CD8-positive, alpha-beta memory T cell (primary cell): ENCODE measurements at regions not wholly inside any gene's neighbourhood (a gene's known extent, or its start where the extent isn't known, plus 50 kb on each side); places are given as distances from the start of the nearest gene placed in this dataset.

Experiments
- CTCF ChIA-PET: fragments of 350-600 bp; sonication (Branson Sonifier 250); formaldehyde crosslinking; loops from one replicate; lab custom pipeline; 2021; ENCODE audit warnings: antibody characterized with exemption; lab: Charles Lee
- POLR2A ChIA-PET: fragments of 350-600 bp; sonication (Branson Sonifier 250); formaldehyde crosslinking; loops from one replicate; lab custom pipeline; 2021; ENCODE audit warnings: antibody characterized with exemption; lab: Charles Lee
- DNase-seq, 5 donors: peaks; one replicate each; pipeline versions ENCODE4 v3.0.0 to v3.0.0-alpha.2; 2020 to 2022; ENCODE audit warnings: mixed read lengths in 1 of 5
- H3K27ac ChIP-seq: one replicate; pipeline ENCODE4 v1.7.0; 2013; ENCODE audit warnings: low read depth, mild to moderate bottlenecking, low read length, moderate library complexity
- H3K27me3 ChIP-seq: 2 replicates; pipeline ENCODE4 v1.7.0; 2013; ENCODE audit warnings: low read length, mild to moderate bottlenecking; ENCODE audit not compliant: insufficient read depth, poor library complexity, severe bottlenecking
- H3K36me3 ChIP-seq: 2 replicates; pipeline ENCODE4 v1.7.0; 2013; ENCODE audit warnings: mild to moderate bottlenecking, low read length, moderate library complexity; ENCODE audit not compliant: insufficient read depth
- H3K4me1 ChIP-seq: 2 replicates; pipeline ENCODE4 v1.7.0; 2013; ENCODE audit warnings: mild to moderate bottlenecking, low read length, moderate library complexity; ENCODE audit not compliant: insufficient read depth
- H3K4me3 ChIP-seq: 2 replicates; pipeline ENCODE4 v1.7.0; 2013; ENCODE audit warnings: mild to moderate bottlenecking, low read length
- H3K9me3 ChIP-seq: 2 replicates; pipeline ENCODE4 v1.7.0; 2013; ENCODE audit warnings: mild to moderate bottlenecking, low read length
- H3K27ac Mint-ChIP-seq, 8 donors: one replicate each; pipeline ENCODE4 v1.8.0; 2020 to 2021; ENCODE audit warnings: mixed read lengths in 8 of 8, mild to moderate bottlenecking in 6 of 8, inconsistent platforms in 3 of 8, moderate library complexity in 3 of 8
- H3K27me3 Mint-ChIP-seq, 2 donors: one replicate each; pipeline ENCODE4 v1.8.0; 2020 to 2021; ENCODE audit warnings: mixed read lengths in 2 of 2, mild to moderate bottlenecking in 1 of 2, moderate library complexity in 1 of 2
- H3K36me3 Mint-ChIP-seq, 3 donors: one replicate each; pipeline ENCODE4 v1.8.0; 2020 to 2021; ENCODE audit warnings: mixed read lengths in 3 of 3, inconsistent platforms in 1 of 3, mild to moderate bottlenecking in 1 of 3
- H3K4me1 Mint-ChIP-seq, 3 donors: one replicate each; pipeline ENCODE4 v1.8.0; 2020 to 2021; ENCODE audit warnings: mixed read lengths in 3 of 3, inconsistent platforms in 1 of 3, mild to moderate bottlenecking in 1 of 3
- H3K4me3 Mint-ChIP-seq, 7 donors: one replicate each; pipeline ENCODE4 v1.8.0; 2020 to 2021; ENCODE audit warnings: mixed read lengths in 7 of 7, mild to moderate bottlenecking in 6 of 7, moderate library complexity in 4 of 7, inconsistent platforms in 2 of 7
- H3K9me3 Mint-ChIP-seq, 5 donors: one replicate each; pipeline ENCODE4 v1.8.0; 2020 to 2022; ENCODE audit warnings: mixed read lengths in 5 of 5, mild to moderate bottlenecking in 3 of 5, moderate library complexity in 2 of 5, inconsistent platforms in 1 of 5

GRCh38 chr1:90317628-90318027, 322.7 kb downstream of the ZNF326 start:
- no peak overlapping the region for H3K4me3 Mint-ChIP-seq
- H3K27ac Mint-ChIP-seq: no peak overlapping the region
- no peaks in the 10 kb centered on the region for H3K27me3 ChIP-seq
- DNase-seq: no peak
- peaks cover 5 to 6% of the 10 kb centered on the region in 2 donors for H3K27me3 Mint-ChIP-seq
- H3K4me1 ChIP-seq: no peaks in the 10 kb centered on the region
- no peak overlapping the region for H3K27ac ChIP-seq
- no peaks in the 10 kb centered on the region for H3K9me3 ChIP-seq
- no peaks in the 10 kb centered on the region for H3K36me3 Mint-ChIP-seq
- H3K36me3 ChIP-seq: no peaks in the 10 kb centered on the region
- no peaks in the 10 kb centered on the region for H3K4me1 Mint-ChIP-seq
- peaks cover 0 to 5% (median 0%) of the 10 kb centered on the region in 5 donors for H3K9me3 Mint-ChIP-seq
- POLR2A ChIA-PET: no interaction called here
- CTCF ChIA-PET: no interaction called here
- no peak overlapping the region for H3K4me3 ChIP-seq

GRCh38 chr1:90314533-90314932, 319.6 kb downstream of the ZNF326 start:
- H3K27me3 Mint-ChIP-seq: peaks cover 0 to 4% of the 10 kb centered on the region in 2 donors
- Histone ChIP-seq H3K27ac (no peak overlapping the region), H3K36me3 (no peaks in the 10 kb centered on the region), H3K4me3 (no peak overlapping the region), H3K4me1 (no peaks in the 10 kb centered on the region), H3K9me3 (no peaks in the 10 kb centered on the region), H3K27me3 (no peaks in the 10 kb centered on the region)
- POLR2A ChIA-PET: no interaction called here
- CTCF ChIA-PET: no interaction called here
- no peak overlapping the region for H3K4me3 Mint-ChIP-seq
- peaks cover 0 to 5% (median 0%) of the 10 kb centered on the region in 5 donors for H3K9me3 Mint-ChIP-seq
- H3K4me1 Mint-ChIP-seq: no peaks in the 10 kb centered on the region
- no peak overlapping the region for H3K27ac Mint-ChIP-seq
- no peak for DNase-seq
- H3K36me3 Mint-ChIP-seq: no peaks in the 10 kb centered on the region

- H3K4me3 Mint-ChIP-seq: no peak overlapping the region
- Histone ChIP-seq H3K27ac (no peak overlapping the region), H3K9me3 (no peaks in the 10 kb centered on the region), H3K4me3 (no peak overlapping the region), H3K4me1 (no peaks in the 10 kb centered on the region), H3K36me3 (no peaks in the 10 kb centered on the region), H3K27me3 (no peaks in the 10 kb centered on the region)
- H3K27me3 Mint-ChIP-seq: peaks cover 0 to 4% of the 10 kb centered on the region in 2 donors
- no peaks in the 10 kb centered on the region for H3K36me3 Mint-ChIP-seq
- ChIA-PET POLR2A (no interaction called here), CTCF (no interaction called here)
- H3K27ac Mint-ChIP-seq: no peak overlapping the region
- H3K4me1 Mint-ChIP-seq: no peaks in the 10 kb centered on the region
- no peak for DNase-seq
- H3K9me3 Mint-ChIP-seq: peaks cover 0 to 5% (median 0%) of the 10 kb centered on the region in 5 donors
Measured at GRCh38 chr1:90313778-90314177, 318.9 kb downstream of the ZNF326 start.

- H3K4me3 ChIP-seq: no peak overlapping the region
- no peaks in the 10 kb centered on the region for H3K27me3 Mint-ChIP-seq
- no peaks in the 10 kb centered on the region for H3K4me1 Mint-ChIP-seq
- no peak overlapping the region for H3K27ac ChIP-seq
- no peaks in the 10 kb centered on the region for H3K4me1 ChIP-seq
- no peaks in the 10 kb centered on the region for H3K27me3 ChIP-seq
- DNase-seq: no peak
- peaks cover 2 to 6% (median 5%) of the 10 kb centered on the region in 5 donors for H3K9me3 Mint-ChIP-seq
- no peaks in the 10 kb centered on the region for H3K36me3 ChIP-seq
- no peak overlapping the region for H3K27ac Mint-ChIP-seq
- POLR2A ChIA-PET: no interaction called here
- no peaks in the 10 kb centered on the region for H3K9me3 ChIP-seq
- H3K4me3 Mint-ChIP-seq: no peak overlapping the region
- CTCF ChIA-PET: no interaction called here
- no peaks in the 10 kb centered on the region for H3K36me3 Mint-ChIP-seq
Measured at GRCh38 chr1:90309806-90310205, 314.9 kb downstream of the ZNF326 start.

- no peaks in the 10 kb centered on the region for H3K9me3 ChIP-seq
- ChIA-PET CTCF (no interaction called here), POLR2A (no interaction called here)
- H3K4me1 ChIP-seq: no peaks in the 10 kb centered on the region
- H3K4me3 ChIP-seq: no peak overlapping the region
- H3K4me3 Mint-ChIP-seq: no peak overlapping the region
- no peaks in the 10 kb centered on the region for H3K36me3 Mint-ChIP-seq
- no peaks in the 10 kb centered on the region for H3K27me3 ChIP-seq
- H3K36me3 ChIP-seq: no peaks in the 10 kb centered on the region
- H3K27ac Mint-ChIP-seq: no peak overlapping the region
- no peak for DNase-seq
- peaks cover 2 to 6% (median 5%) of the 10 kb centered on the region in 5 donors for H3K9me3 Mint-ChIP-seq
- no peak overlapping the region for H3K27ac ChIP-seq
- H3K27me3 Mint-ChIP-seq: no peaks in the 10 kb centered on the region
- H3K4me1 Mint-ChIP-seq: no peaks in the 10 kb centered on the region
Measured at GRCh38 chr1:90308421-90308820, 313.5 kb downstream of the ZNF326 start.

- Mint-ChIP-seq H3K27me3 (no peaks in the 10 kb centered on the region), H3K27ac (no peak overlapping the region), H3K4me1 (no peaks in the 10 kb centered on the region), H3K4me3 (no peak overlapping the region), H3K36me3 (no peaks in the 10 kb centered on the region), H3K9me3 (peaks cover 2 to 8% (median 5%) of the 10 kb centered on the region in 5 donors)
- Histone ChIP-seq H3K4me3 (no peak overlapping the region), H3K27me3 (no peaks in the 10 kb centered on the region), H3K4me1 (no peaks in the 10 kb centered on the region), H3K27ac (no peak overlapping the region), H3K9me3 (no peaks in the 10 kb centered on the region), H3K36me3 (no peaks in the 10 kb centered on the region)
- POLR2A ChIA-PET: no interaction called here
- DNase-seq: no peak
- CTCF ChIA-PET: no interaction called here
Measured at GRCh38 chr1:90305577-90305976, 310.7 kb downstream of the ZNF326 start.

DNA sequence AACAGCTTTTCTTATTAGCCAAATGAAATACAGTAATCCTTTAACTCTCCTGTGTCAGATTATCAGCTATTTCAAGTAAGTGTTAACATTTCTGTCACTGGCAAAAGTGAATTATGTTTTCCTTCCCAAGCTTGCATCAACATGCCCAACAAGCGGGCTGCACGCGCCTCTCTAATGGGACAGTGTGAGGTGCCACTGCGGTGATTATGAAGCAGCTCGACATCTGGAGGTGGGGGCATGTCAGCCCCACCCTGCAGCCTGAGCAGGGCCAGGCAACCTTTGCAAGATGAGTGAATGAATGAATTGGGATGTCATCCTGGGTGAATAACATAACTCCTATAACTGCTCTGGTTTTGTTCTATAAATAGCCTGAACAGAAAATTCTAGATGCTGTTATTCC, 301.4 kb downstream of the ZNF326 start:
- no peak overlapping the region for H3K27ac Mint-ChIP-seq
- no peak for DNase-seq
- peaks cover 0 to 2% (median 0%) of the 10 kb centered on the region in 5 donors for H3K9me3 Mint-ChIP-seq
- H3K27me3 ChIP-seq: no peaks in the 10 kb centered on the region
- no peaks in the 10 kb centered on the region for H3K36me3 ChIP-seq
- no peak overlapping the region for H3K27ac ChIP-seq
- H3K4me1 Mint-ChIP-seq: no peaks in the 10 kb centered on the region
- ChIA-PET CTCF (no interaction called here), POLR2A (no interaction called here)
- no peak overlapping the region for H3K4me3 ChIP-seq
- H3K9me3 ChIP-seq: no peaks in the 10 kb centered on the region
- H3K36me3 Mint-ChIP-seq: no peaks in the 10 kb centered on the region
- H3K4me1 ChIP-seq: no peaks in the 10 kb centered on the region
- peaks cover 0 to 1% of the 10 kb centered on the region in 2 donors for H3K27me3 Mint-ChIP-seq
- H3K4me3 Mint-ChIP-seq: no peak overlapping the region

DNA sequence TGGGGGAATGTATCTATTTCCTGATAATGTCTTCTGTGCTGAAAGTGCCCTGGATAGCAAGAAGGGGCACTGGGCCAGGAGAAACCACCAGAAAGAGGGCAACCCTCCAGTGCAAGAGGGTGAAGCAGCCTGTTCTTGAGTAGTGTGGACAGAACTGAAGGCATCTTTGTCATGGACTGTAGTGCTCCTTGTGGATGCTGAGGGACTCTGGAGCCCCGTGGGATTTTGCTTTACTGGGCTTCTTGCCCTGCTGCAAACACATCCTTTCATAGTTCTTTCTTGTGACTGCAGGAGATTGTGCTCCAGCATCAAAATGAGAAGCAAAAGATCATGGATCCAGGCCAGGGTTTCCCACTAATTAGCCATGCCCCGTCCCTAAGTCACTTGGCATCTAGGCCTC, 300.6 kb downstream of the ZNF326 start:
- no peaks in the 10 kb centered on the region for H3K36me3 Mint-ChIP-seq

More for the DNA sequence above, 300.6 kb downstream of the ZNF326 start:
- POLR2A ChIA-PET: no interaction called here
- no peak overlapping the region for H3K27ac ChIP-seq
- no peak overlapping the region for H3K4me3 ChIP-seq
- no peaks in the 10 kb centered on the region for H3K36me3 ChIP-seq
- DNase-seq: no peak
- CTCF ChIA-PET: no interaction called here
- no peaks in the 10 kb centered on the region for H3K9me3 ChIP-seq
- no peaks in the 10 kb centered on the region for H3K4me1 Mint-ChIP-seq
- H3K4me1 ChIP-seq: no peaks in the 10 kb centered on the region
- H3K9me3 Mint-ChIP-seq: peaks cover 0 to 2% (median 0%) of the 10 kb centered on the region in 5 donors
- no peak overlapping the region for H3K27ac Mint-ChIP-seq
- H3K27me3 ChIP-seq: no peaks in the 10 kb centered on the region
- H3K4me3 Mint-ChIP-seq: no peak overlapping the region
- H3K27me3 Mint-ChIP-seq: peaks cover 0 to 1% of the 10 kb centered on the region in 2 donors
